Kidney (tissue), 13 donors: ENCODE measurements at regions not wholly inside any gene's neighbourhood (a gene's known extent, or its start where the extent isn't known, plus 50 kb on each side); places are given as distances from the start of the nearest gene placed in this dataset.
A peak's percentile ranks its signal among the peaks of the same experiment; 100 is the strongest.

Experiments
- DNase-seq, 5 donors: peaks; one replicate each; pipeline ENCODE4 v3.0.0-alpha.2; 2013 to 2020
- FAIRE-seq: peaks from 2 replicates; lab custom pipeline; 2012; peaks lifted over from hg19 to GRCh38; lab: Jason Lieb, UNC
- H3K27ac ChIP-seq, 2 donors: one replicate each; pipeline ENCODE4 v1.7.0; 2013; ENCODE audit warnings: low read depth in 2 of 2, low read length in 2 of 2, inconsistent platforms in 1 of 2
- H3K27me3 ChIP-seq: one replicate; pipeline ENCODE4 v1.7.1; 2013; ENCODE audit warnings: low read length, inconsistent platforms; ENCODE audit not compliant: control insufficient read depth, insufficient read depth
- H3K36me3 ChIP-seq, 3 donors: one replicate each; pipeline versions ENCODE4 v1.7.0 to v1.7.1; 2013; ENCODE audit warnings: low read length in 3 of 3, control low read depth in 1 of 3, inconsistent platforms in 1 of 3; ENCODE audit not compliant: insufficient read depth in 3 of 3, control insufficient read depth in 2 of 3
- H3K4me1 ChIP-seq, 3 donors: one replicate each; pipeline versions ENCODE4 v1.7.0 to v1.7.1; 2013; ENCODE audit warnings: low read length in 3 of 3, inconsistent platforms in 1 of 3, low read depth in 1 of 3; ENCODE audit not compliant: control insufficient read depth in 2 of 3, insufficient read depth in 2 of 3
- H3K4me3 ChIP-seq, 3 donors: one replicate each; pipeline versions ENCODE4 v1.7.0 to v1.8.1; 2013; ENCODE audit warnings: low read length in 3 of 3, control low read depth in 1 of 3, inconsistent platforms in 1 of 3
- H3K9ac ChIP-seq, 3 donors: one replicate each; pipeline versions ENCODE4 v1.7.0 to v1.7.1; 2013; ENCODE audit warnings: low read length in 3 of 3, control low read depth in 1 of 3, inconsistent platforms in 1 of 3
- H3K9me3 ChIP-seq, 3 donors: one replicate each; pipeline versions ENCODE4 v1.7.0 to v1.7.1; 2013; ENCODE audit warnings: low read length in 3 of 3, control low read depth in 1 of 3, inconsistent platforms in 1 of 3; ENCODE audit not compliant: control insufficient read depth in 2 of 3, insufficient read depth in 1 of 3
- intact Hi-C: fragments of 100-400 bp; cut with DNase I; formaldehyde crosslinking; loops from one replicate; pipeline ENCODE4 v1.11.1; 2022
- TF ChIP-seq, protein P1 (sequence below): IDR thresholded peaks from 3 replicates; pipeline ENCODE4 v1.5.1; 2012; ENCODE audit warnings: mild to moderate bottlenecking, moderate library complexity, borderline replicate concordance; ENCODE audit not compliant: insufficient read depth; ENCODE audit errors: extremely low read depth
- donor health status: control.
- donor health status: control.
- donor health status: control.
- donor health status: control.
- donor health status: control.
- donor health status: DM: yes; HTN: yes; CAD: no.
- donor health status: Normal renal cell carcinoma (clear cell type).

DNA sequence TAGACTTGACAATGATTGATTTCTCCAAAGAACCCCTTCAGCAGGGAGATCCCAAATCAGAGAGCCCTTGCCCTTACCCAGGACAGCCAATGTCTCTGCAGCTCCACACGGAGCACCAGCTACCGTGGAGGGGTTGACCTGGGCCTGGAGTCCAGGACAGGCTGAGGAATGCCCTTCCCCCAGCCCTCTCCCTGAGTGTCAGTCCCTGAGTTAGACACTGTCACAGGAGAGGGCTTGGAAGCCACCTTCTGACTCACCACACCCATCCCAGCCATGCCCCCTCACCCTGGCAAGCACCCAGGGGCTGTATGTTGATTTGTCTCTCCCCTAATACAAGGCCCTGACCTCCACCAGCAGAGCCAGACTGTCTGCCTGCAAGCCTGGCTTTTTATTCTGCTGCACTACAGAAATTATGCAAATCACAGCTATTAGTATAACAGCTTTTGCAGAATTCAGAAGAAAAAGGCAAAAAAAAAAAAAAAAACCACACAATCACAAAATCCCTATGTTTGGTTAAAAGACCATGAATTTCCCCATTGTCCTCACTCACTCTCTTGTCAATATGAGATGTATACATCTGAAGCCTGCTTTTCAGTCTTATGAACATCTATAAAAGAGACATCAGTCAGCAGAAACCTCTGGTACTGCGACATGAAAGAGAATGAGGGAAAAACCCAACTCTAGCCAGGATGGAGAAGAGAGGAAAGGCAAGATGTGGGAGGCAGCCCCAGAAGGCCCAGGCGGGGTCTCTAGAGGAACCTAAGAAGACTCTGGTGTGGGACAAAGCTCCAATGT is 240.7 kb downstream of the UQCRFS1 start:
- H3K9me3 ChIP-seq: no peaks in the 10 kb centered on the region
- H3K36me3 ChIP-seq: no peaks in the 10 kb centered on the region
- H3K4me1 ChIP-seq: peaks cover 0 to 3% (median 2%) of the 10 kb centered on the region in 3 donors
- H3K27ac ChIP-seq: no peak overlapping the region
- no peak for DNase-seq
- no peak overlapping the region for H3K9ac ChIP-seq
- no peaks in the 10 kb centered on the region for H3K27me3 ChIP-seq
- no peak overlapping the region for H3K4me3 ChIP-seq
- TF ChIP-seq, protein P1, sequence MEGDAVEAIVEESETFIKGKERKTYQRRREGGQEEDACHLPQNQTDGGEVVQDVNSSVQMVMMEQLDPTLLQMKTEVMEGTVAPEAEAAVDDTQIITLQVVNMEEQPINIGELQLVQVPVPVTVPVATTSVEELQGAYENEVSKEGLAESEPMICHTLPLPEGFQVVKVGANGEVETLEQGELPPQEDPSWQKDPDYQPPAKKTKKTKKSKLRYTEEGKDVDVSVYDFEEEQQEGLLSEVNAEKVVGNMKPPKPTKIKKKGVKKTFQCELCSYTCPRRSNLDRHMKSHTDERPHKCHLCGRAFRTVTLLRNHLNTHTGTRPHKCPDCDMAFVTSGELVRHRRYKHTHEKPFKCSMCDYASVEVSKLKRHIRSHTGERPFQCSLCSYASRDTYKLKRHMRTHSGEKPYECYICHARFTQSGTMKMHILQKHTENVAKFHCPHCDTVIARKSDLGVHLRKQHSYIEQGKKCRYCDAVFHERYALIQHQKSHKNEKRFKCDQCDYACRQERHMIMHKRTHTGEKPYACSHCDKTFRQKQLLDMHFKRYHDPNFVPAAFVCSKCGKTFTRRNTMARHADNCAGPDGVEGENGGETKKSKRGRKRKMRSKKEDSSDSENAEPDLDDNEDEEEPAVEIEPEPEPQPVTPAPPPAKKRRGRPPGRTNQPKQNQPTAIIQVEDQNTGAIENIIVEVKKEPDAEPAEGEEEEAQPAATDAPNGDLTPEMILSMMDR: no peak
- intact Hi-C loops: no loop called here
- no peak for FAIRE-seq

GRCh38 chr19:28971513-28971912 is 241.4 kb downstream of the UQCRFS1 start:
- Histone ChIP-seq H3K9me3 (no peaks in the 10 kb centered on the region), H3K4me3 (no peak overlapping the region), H3K27me3 (no peaks in the 10 kb centered on the region), H3K9ac (no peak overlapping the region), H3K27ac (no peak overlapping the region), H3K4me1 (peaks cover 0 to 4% (median 3%) of the 10 kb centered on the region in 3 donors), H3K36me3 (no peaks in the 10 kb centered on the region)
- TF ChIP-seq, protein P1: no peak
- DNase-seq (no peak), FAIRE-seq (no peak)
- intact Hi-C loops: no loop called here

DNA sequence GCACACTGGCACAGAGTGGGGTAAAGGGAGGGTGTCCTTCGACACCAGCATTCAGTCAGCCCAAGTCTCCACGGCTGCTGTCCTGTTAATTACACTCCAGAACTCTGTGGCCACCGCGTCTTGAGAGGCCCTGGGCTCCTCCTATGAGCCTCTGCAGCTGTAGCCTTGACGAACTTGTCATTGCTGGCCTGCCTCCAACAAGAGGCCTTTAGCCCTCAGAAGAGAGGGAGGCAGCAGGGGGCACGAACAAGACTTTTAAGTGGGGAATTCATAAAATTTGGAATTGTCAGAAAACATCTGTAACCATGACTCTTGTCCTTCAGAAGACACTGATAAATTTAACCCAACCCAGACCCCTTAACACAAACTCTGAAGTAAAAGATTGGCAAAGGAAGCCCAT is 241.9 kb downstream of the UQCRFS1 start:
- TF ChIP-seq, protein P1: no peak

More for the DNA sequence above, 241.9 kb downstream of the UQCRFS1 start:
- Histone ChIP-seq H3K4me1 (peaks cover 0 to 4% (median 3%) of the 10 kb centered on the region in 3 donors), H3K9ac (no peak overlapping the region), H3K4me3 (no peak overlapping the region), H3K36me3 (no peaks in the 10 kb centered on the region), H3K27ac (no peak overlapping the region), H3K27me3 (no peaks in the 10 kb centered on the region), H3K9me3 (no peaks in the 10 kb centered on the region)
- intact Hi-C loops: no loop called here
- DNase-seq (peak in 4 of 5 donors; percentile 46 to 94 (median 82)), FAIRE-seq (no peak)
